MM.1S (cell line): ENCODE measurements at regions not wholly inside any gene's neighbourhood (a gene's known extent, or its start where the extent isn't known, plus 50 kb on each side); places are given as distances from the start of the nearest gene placed in this dataset.

ENCODE experiments used
- EZH2 ChIP-seq: fragments of 300-600 bp; sonication (generic); optimal IDR thresholded peaks from 2 replicates; pipeline ENCODE3; 2017; ENCODE audit warnings: low read depth, mild to moderate bottlenecking, antibody characterized with exemption, low read length, mixed read lengths
- TF ChIP-seq, protein P1 (sequence below): fragments of 300-600 bp; sonication (generic); IDR thresholded peaks from 2 replicates; pipeline ENCODE4 v1.5.1; 2016; ENCODE audit warnings: antibody characterized with exemption, low read length, mixed read lengths

DNA sequence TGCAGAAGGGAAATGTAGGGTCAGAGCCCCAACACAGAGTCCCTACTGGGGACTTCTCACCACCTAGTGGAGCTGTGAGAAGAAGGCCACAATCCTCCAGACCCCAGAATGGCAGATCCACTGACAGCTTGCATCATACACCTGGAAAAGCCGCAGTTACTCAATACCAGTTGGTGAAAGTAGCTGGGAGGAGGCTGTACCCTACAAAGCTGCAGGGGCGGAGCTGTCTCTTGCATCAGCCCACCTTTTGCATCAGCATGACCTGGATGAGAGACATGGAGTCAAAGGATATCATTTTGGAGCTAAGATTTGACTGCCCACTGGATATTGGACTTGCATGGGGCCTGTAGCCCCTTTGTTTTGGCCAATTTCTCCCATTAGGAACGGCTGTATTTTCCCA lies 237.3 kb downstream of the CALCRL start:
- TF ChIP-seq, protein P1, sequence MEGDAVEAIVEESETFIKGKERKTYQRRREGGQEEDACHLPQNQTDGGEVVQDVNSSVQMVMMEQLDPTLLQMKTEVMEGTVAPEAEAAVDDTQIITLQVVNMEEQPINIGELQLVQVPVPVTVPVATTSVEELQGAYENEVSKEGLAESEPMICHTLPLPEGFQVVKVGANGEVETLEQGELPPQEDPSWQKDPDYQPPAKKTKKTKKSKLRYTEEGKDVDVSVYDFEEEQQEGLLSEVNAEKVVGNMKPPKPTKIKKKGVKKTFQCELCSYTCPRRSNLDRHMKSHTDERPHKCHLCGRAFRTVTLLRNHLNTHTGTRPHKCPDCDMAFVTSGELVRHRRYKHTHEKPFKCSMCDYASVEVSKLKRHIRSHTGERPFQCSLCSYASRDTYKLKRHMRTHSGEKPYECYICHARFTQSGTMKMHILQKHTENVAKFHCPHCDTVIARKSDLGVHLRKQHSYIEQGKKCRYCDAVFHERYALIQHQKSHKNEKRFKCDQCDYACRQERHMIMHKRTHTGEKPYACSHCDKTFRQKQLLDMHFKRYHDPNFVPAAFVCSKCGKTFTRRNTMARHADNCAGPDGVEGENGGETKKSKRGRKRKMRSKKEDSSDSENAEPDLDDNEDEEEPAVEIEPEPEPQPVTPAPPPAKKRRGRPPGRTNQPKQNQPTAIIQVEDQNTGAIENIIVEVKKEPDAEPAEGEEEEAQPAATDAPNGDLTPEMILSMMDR = no peak
- TF ChIP-seq EZH2 = no peak
